ENCODE measurements at regions not wholly inside any gene's neighbourhood (a gene's known extent, or its start where the extent isn't known, plus 50 kb on each side); places are given as distances from the start of the nearest gene placed in this dataset.

GRCh38 chr7:52685333-52685732, 350.1 kb upstream of the POM121L12 start:
- TF ChIP-seq GATA3 (IDR thresholded peaks at IDR 0.05; ENCODE audit: low read depth, low read length) (no peak), GATA2 (IDR thresholded peaks at IDR 0.05; ENCODE audit: low read depth, low read length) (no peak)
